Epithelial cell of proximal tubule (primary cell): ENCODE measurements at regions not wholly inside any gene's neighbourhood (a gene's known extent, or its start where the extent isn't known, plus 50 kb on each side); places are given as distances from the start of the nearest gene placed in this dataset.

ENCODE experiments used
- DNase-seq: peaks from one replicate; pipeline ENCODE4 v3.0.0-alpha.2; 2011; ENCODE audit warnings: low read depth
- H3K4me3 ChIP-seq: 2 replicates; pipeline ENCODE4 v1.5.1; 2011; ENCODE audit warnings: low read depth, mild to moderate bottlenecking, low read length
- TF ChIP-seq, protein P1 (sequence below): conservative IDR thresholded peaks from 2 replicates; pipeline ENCODE4 v1.5.1; 2012; ENCODE audit warnings: low read depth, mild to moderate bottlenecking, low read length

DNA sequence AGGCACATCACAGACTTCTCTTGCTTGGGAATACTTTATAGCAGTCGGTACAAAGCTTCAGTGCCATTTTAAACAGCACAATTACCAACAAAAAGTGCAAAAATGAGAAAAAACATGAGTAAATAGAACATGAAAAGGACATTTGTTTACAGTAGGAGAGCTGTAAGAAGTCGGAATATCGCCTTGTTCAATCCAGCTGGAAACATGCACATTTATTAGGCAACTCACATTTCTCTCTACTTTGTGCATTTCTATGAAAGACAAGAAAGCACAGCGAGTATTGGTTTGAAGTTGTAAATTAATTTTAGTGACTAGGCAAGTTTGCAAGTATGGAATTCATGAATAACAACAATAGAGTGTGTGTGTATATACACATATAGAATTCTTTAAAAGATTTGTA is 484.7 kb downstream of the DACH1 start:
- TF ChIP-seq, protein P1, sequence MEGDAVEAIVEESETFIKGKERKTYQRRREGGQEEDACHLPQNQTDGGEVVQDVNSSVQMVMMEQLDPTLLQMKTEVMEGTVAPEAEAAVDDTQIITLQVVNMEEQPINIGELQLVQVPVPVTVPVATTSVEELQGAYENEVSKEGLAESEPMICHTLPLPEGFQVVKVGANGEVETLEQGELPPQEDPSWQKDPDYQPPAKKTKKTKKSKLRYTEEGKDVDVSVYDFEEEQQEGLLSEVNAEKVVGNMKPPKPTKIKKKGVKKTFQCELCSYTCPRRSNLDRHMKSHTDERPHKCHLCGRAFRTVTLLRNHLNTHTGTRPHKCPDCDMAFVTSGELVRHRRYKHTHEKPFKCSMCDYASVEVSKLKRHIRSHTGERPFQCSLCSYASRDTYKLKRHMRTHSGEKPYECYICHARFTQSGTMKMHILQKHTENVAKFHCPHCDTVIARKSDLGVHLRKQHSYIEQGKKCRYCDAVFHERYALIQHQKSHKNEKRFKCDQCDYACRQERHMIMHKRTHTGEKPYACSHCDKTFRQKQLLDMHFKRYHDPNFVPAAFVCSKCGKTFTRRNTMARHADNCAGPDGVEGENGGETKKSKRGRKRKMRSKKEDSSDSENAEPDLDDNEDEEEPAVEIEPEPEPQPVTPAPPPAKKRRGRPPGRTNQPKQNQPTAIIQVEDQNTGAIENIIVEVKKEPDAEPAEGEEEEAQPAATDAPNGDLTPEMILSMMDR: no peak
- no peak for DNase-seq
- H3K4me3 ChIP-seq: no peak overlapping the region

DNA sequence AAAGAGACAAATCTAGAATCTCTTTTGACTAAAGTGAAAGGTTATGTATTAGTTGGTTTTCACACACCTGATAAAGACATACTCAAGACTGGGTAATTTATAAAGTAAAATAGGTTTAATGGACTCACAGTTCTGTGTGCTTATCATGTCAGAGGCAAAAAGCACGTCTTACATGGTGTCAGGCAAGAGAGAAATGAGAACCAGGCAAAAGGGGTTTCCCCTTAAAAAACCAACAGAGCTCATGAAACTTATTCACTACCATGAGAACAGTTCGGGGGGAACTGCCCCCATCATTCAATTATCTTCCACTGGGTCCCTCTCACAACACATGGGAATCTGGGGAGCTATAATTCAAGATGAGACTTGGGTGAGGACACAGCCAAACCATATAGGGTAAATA is 486.8 kb downstream of the DACH1 start:
- H3K4me3 ChIP-seq: no peak overlapping the region
- no peak for DNase-seq
- TF ChIP-seq, protein P1: no peak

DNA sequence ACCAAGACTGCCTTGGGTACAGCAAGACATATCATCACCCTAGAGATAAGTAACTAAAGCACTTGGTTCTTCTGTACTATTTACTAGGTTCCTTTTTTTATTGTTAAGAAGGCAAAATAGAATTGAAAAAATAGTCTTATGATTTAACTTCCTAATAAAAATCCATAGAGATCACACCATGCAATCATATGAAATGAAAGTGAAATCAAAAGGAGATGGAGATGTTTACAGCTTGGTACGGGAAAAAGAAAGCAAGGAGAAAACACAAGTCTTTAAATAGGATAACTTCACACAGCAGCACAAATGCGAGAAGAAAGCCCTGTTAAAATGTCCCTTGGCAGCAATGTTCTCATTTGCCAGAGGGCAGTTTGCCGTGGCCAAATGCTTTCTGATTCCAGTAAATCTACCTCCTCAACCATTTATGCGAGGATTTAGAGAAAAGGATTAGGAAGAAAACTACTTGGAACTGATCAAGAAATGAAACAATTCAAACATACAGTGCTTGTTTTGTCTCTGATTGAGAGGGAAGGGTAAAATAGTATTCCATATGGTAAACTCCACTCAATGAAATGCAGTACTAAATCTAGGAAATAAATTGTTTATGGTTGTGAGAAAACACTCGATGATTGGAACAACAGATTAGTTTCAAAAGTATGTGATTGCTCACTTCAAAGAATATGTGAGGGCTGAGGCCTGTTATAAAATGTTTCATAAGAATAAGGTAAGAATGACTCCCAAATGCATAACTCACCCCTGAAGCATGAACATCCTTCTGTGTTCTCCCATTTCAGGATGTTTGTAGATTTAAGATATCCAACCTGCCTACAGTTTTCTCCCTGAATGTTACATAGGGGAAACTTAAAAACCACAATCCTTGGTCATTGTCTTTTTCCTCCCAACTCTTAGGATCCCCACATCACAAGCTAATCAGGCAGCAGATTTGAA is 487.8 kb downstream of the DACH1 start:
- TF ChIP-seq, protein P1: no peak
- no peak for DNase-seq
- H3K4me3 ChIP-seq: no peak overlapping the region

DNA sequence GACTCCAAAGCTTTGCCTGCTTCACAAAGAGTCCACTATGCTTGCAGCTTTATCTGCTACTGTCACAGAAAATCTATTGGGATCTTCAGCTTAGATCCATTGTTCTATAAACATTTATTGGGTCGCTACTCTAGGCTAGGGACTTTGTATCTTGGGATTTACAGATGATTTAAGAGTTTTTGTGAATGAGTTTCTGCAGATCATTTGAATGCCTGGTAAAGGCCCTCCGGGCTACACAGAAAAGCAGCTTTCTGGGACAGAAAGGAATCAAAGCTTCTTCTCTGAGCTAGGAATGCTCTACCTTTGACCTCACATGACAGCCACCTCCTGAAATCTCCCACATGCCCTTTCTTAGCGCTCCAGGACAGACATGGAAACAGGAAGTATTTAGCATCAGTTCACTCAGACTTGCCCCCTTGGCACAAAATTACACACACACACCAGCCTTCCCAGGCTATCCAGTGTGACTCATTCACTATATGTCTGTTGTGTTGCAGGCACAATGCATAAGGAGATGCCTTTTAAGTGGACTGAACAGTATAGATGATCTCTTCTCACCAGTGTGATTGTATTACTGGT is 492.4 kb downstream of the DACH1 start:
- H3K4me3 ChIP-seq: no peak overlapping the region
- TF ChIP-seq, protein P1: no peak
- no peak for DNase-seq

DNA sequence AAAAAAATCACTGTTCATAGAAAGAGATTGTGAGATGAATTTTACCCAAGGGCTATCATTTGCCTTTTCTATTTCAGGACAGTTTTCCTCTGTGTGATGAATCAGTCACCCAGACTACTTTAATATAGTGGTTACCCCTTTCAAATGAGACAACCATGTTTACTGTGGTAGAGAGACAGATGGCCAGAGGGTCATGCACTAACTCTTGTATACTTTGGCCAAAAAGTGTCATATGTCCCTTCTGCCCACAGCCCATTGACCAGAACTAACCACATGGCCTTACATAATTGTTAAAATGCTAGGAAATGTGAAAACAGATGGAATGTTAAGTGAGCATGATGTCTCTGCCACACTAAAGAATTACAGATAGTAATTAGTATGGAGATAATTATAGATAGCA is 498.7 kb downstream of the DACH1 start:
- TF ChIP-seq, protein P1: no peak
- no peak for DNase-seq
- no peak overlapping the region for H3K4me3 ChIP-seq

DNA sequence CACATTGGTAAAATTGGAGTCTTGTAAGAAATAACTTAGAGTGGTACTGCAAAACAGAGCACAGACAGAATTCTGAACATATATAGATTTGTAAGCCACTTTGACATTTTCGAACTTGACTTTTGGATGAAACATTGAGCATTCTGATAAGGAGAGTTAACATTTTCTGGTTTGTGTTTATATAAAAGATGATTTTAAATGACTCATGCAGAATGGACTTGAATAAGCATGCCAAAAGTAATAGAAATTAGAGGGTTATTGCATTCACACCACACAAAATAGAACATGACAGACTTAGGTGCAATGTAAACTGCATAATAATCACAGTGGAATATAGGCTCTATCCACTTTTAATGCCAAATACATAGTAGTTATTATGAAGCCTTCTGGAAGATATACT is 507.0 kb downstream of the DACH1 start:
- TF ChIP-seq, protein P1: no peak
- no peak for DNase-seq
- no peak overlapping the region for H3K4me3 ChIP-seq
